Neuronal stem cell (in vitro differentiated cells): ENCODE measurements at regions not wholly inside any gene's neighbourhood (a gene's known extent, or its start where the extent isn't known, plus 50 kb on each side); places are given as distances from the start of the nearest gene placed in this dataset.

Experiments
- DNase-seq: peaks from one replicate; pipeline ENCODE4 v3.0.0-alpha.2; 2013; ENCODE audit warnings: low spot score
- H2AFZ ChIP-seq: one replicate; pipeline ENCODE4 v1.6.1; 2013; ENCODE audit warnings: mild to moderate bottlenecking, low read length, inconsistent platforms
- H2AK5ac ChIP-seq: 2 replicates; pipeline ENCODE4 v1.6.1; 2013; ENCODE audit warnings: low read depth, mild to moderate bottlenecking, inconsistent platforms, low read length, moderate library complexity, mixed read lengths
- H2BK120ac ChIP-seq: 2 replicates; pipeline ENCODE4 v1.6.1; 2013; ENCODE audit warnings: low read depth, mild to moderate bottlenecking, inconsistent platforms, low read length, moderate library complexity, mixed read lengths
- H2BK12ac ChIP-seq: one replicate; pipeline ENCODE4 v1.6.1; 2013; ENCODE audit warnings: low read length, inconsistent platforms
- H2BK15ac ChIP-seq: 2 replicates; pipeline ENCODE4 v1.6.1; 2013; ENCODE audit warnings: mild to moderate bottlenecking, low read length, inconsistent platforms, mixed read lengths
- H2BK5ac ChIP-seq: one replicate; pipeline ENCODE4 v1.6.1; 2013; ENCODE audit warnings: inconsistent platforms, mild to moderate bottlenecking, low read length, moderate library complexity
- H3K14ac ChIP-seq: one replicate; pipeline ENCODE4 v1.6.1; 2013; ENCODE audit warnings: low read length, inconsistent platforms
- H3K18ac ChIP-seq: 2 replicates; pipeline ENCODE4 v1.6.1; 2013; ENCODE audit warnings: low read length, inconsistent platforms
- H3K23ac ChIP-seq: 2 replicates; pipeline ENCODE4 v1.6.1; 2013; ENCODE audit warnings: low read depth, mild to moderate bottlenecking, mixed read lengths, low read length, inconsistent platforms; ENCODE audit not compliant: poor library complexity
- H3K27ac ChIP-seq: replicated peaks from 3 replicates; pipeline ENCODE4 v1.5.1; 2013; ENCODE audit warnings: low read length, inconsistent platforms
- H3K27me3 ChIP-seq, 3 experiments: 2 replicates each; pipeline ENCODE4 v1.6.1; 2013; ENCODE audit warnings: low read length in 3 of 3, mild to moderate bottlenecking in 2 of 3, inconsistent platforms in 1 of 3, low read depth in 1 of 3, mixed read lengths in 1 of 3, moderate library complexity in 1 of 3; ENCODE audit not compliant: control insufficient read depth in 3 of 3, insufficient read depth in 3 of 3
- H3K36me3 ChIP-seq, 2 donors: replicated peaks in 1 of 2; 2 replicates each; pipeline ENCODE4 v1.6.1; 2013; ENCODE audit warnings: low read length in 2 of 2; ENCODE audit not compliant: control insufficient read depth in 2 of 2, insufficient read depth in 2 of 2
- H3K4ac ChIP-seq: 2 replicates; pipeline ENCODE4 v1.6.1; 2013; ENCODE audit warnings: inconsistent platforms, mild to moderate bottlenecking, low read length, moderate library complexity
- H3K4me1 ChIP-seq, 2 donors: 1 replicate in 1 of 2; 2 replicates in 1 of 2; pipeline ENCODE4 v1.6.1; 2013; ENCODE audit warnings: low read length in 2 of 2, low read depth in 1 of 2; ENCODE audit not compliant: control insufficient read depth in 2 of 2, insufficient read depth in 1 of 2
- H3K4me2 ChIP-seq: one replicate; pipeline ENCODE4 v1.6.1; 2013; ENCODE audit warnings: mild to moderate bottlenecking, low read length, inconsistent platforms; ENCODE audit not compliant: insufficient read depth, poor library complexity, severe bottlenecking
- H3K4me3 ChIP-seq, 2 donors: 2 replicates each; pipeline ENCODE4 v1.5.1; 2013; ENCODE audit warnings: low read length in 2 of 2, mild to moderate bottlenecking in 2 of 2, inconsistent platforms in 1 of 2, moderate library complexity in 1 of 2
- H3K79me1 ChIP-seq: one replicate; pipeline ENCODE4 v1.6.1; 2013; ENCODE audit warnings: low read depth, mild to moderate bottlenecking, inconsistent platforms, low read length, moderate library complexity
- H3K9ac ChIP-seq: one replicate; pipeline ENCODE4 v1.6.1; 2013; ENCODE audit warnings: mild to moderate bottlenecking, low read depth, low read length, inconsistent platforms; ENCODE audit not compliant: poor library complexity
- H3K9me3 ChIP-seq, 2 donors: replicated peaks in 1 of 2; 2 replicates each; pipeline versions ENCODE3 to v1.6.1; 2013; ENCODE audit warnings: low read length in 2 of 2, mild to moderate bottlenecking in 2 of 2, inconsistent platforms in 1 of 2, low read depth in 1 of 2, mixed read lengths in 1 of 2, moderate library complexity in 1 of 2; ENCODE audit not compliant: control insufficient read depth in 2 of 2, insufficient read depth in 1 of 2
- H4K8ac ChIP-seq: one replicate; pipeline ENCODE4 v1.6.1; 2013; ENCODE audit warnings: low read depth, mild to moderate bottlenecking, inconsistent platforms, low read length, moderate library complexity
- H4K91ac ChIP-seq: one replicate; pipeline ENCODE4 v1.6.1; 2013; ENCODE audit warnings: low read length, low read depth, mild to moderate bottlenecking, inconsistent platforms; ENCODE audit not compliant: poor library complexity
- WGBS, 2 donors: extraction: QIAGEN DNeasy Blood & Tissue Kit; methylation state at CpG; one replicate each; pipeline ENCODE4 v1.1.7; 2013; ENCODE audit warnings: missing lambda C conversion rate in 2 of 2, mixed read lengths in 1 of 2; ENCODE audit not compliant: insufficient read length in 2 of 2, insufficient replicate concordance in 1 of 2; ENCODE audit errors: extremely low coverage in 2 of 2; 5-methylcytosine and 5-hydroxymethylcytosine counted together

DNA sequence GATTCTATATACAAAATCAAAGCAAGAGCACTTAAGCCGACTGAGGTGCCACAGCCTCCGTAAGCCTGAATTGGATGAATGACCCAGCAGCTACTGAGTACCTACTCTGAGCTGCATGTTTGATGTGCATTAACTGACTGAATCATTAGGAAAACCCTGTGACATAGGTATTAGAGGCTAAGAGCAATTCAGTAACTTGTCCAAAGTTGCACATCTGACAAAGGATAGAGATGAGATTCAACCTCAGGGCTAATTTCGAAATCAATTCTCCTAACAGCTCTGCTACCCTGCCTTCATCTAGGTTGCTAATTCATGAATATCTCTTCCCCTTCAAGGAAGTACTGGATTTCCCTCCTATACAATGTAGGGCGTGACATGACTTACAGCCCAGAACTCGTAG lies 89.1 kb upstream of the GLIS3 start:
- Histone ChIP-seq H2BK5ac (no peak overlapping the region), H3K36me3 (no peaks in the 10 kb centered on the region)

DNA sequence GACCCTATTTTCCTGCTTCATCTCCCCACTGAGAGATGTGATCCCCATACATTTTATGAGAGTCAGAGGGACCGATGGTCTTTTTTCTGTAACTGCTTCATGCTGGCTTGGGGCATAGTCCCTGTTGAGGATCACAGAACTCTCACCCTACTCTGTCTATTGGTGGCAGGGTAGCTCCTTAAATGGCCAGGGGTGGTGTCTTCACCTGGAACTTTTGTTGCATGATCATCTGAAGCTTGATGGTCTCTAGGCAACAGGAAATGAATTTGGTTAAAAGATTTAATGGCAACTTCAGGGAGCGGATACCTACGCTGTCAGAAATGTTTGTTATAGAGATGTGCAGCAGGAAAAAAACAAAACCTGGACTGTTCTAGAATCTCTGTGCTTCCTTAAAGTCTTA lies 87.0 kb upstream of the GLIS3 start:
- no peak overlapping the region for H3K23ac ChIP-seq

More for the DNA sequence above, 89.1 kb upstream of the GLIS3 start:
- H4K8ac ChIP-seq = no peak overlapping the region
- no peak overlapping the region for H3K23ac ChIP-seq
- no peak overlapping the region for H3K4me3 ChIP-seq
- no peak overlapping the region for H2AFZ ChIP-seq
- no peak overlapping the region for H2AK5ac ChIP-seq
- no peak overlapping the region for H3K4ac ChIP-seq
- H3K14ac ChIP-seq = no peak overlapping the region
- H2BK15ac ChIP-seq = no peak overlapping the region
- WGBS, 2 donors = no CpG with 5 or more reads among the region's 5 CpGs
- H3K27ac ChIP-seq = no peak overlapping the region
- no peak overlapping the region for H3K18ac ChIP-seq
- no peak overlapping the region for H3K4me2 ChIP-seq
- no peaks in the 10 kb centered on the region for H3K4me1 ChIP-seq
- no peak overlapping the region for H4K91ac ChIP-seq
- no peaks in the 10 kb centered on the region for H3K9me3 ChIP-seq
- H3K9ac ChIP-seq = no peak overlapping the region
- H2BK120ac ChIP-seq = no peak overlapping the region
- H3K79me1 ChIP-seq = no peaks in the 10 kb centered on the region
- no peak overlapping the region for H2BK12ac ChIP-seq
- no peak for DNase-seq
- H3K27me3 ChIP-seq = no peaks in the 10 kb centered on the region

DNA sequence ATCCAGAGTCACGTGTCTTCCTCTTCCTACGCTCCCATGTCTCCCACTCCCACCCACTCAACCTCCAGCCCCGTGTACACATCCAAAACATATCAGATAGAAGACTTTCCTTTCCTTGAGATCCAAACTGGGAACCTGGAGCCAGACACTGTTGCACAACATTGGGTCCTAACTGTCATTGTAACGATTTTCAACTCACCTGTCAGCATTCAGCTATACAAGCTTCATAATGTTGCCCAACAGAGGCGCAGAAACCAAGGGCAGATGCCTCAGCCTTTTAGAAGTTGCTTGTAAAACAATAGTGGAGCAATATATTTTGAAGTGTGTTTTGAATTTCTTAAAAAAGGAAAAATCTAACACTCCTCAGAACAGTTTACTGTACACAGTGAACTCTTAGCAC lies 84.9 kb upstream of the GLIS3 start:
- Histone ChIP-seq H2BK5ac (no peak overlapping the region), H3K23ac (no peak overlapping the region), H4K91ac (no peak overlapping the region), H3K14ac (no peak overlapping the region), H3K79me1 (no peaks in the 10 kb centered on the region), H3K18ac (no peak overlapping the region), H2AFZ (no peak overlapping the region), H3K4me3 (no peak overlapping the region), H3K27ac (no peak overlapping the region), H3K9me3 (no peaks in the 10 kb centered on the region), H2AK5ac (no peak overlapping the region), H2BK15ac (no peak overlapping the region), H3K4ac (no peak overlapping the region), H3K36me3 (no peaks in the 10 kb centered on the region), H3K9ac (no peak overlapping the region), H3K4me1 (no peaks in the 10 kb centered on the region), H2BK120ac (no peak overlapping the region), H3K27me3 (peaks cover 0 to 7% (median 0%) of the 10 kb centered on the region in 3 experiments), H4K8ac (no peak overlapping the region), H2BK12ac (no peak overlapping the region), H3K4me2 (no peak overlapping the region)
- WGBS, 2 donors = no CpG with 5 or more reads among the region's 5 CpGs
- DNase-seq = no peak

More for the DNA sequence above, 87.0 kb upstream of the GLIS3 start:
- Histone ChIP-seq H3K27ac (no peak overlapping the region), H3K4me3 (no peak overlapping the region), H2AK5ac (no peak overlapping the region), H4K91ac (no peak overlapping the region), H3K9ac (no peak overlapping the region), H3K14ac (no peak overlapping the region), H3K27me3 (peaks cover 0 to under 1% (median 0%) of the 10 kb centered on the region in 3 experiments), H3K4ac (no peak overlapping the region), H2BK15ac (no peak overlapping the region), H3K9me3 (no peaks in the 10 kb centered on the region), H3K4me2 (no peak overlapping the region), H3K18ac (no peak overlapping the region), H3K36me3 (no peaks in the 10 kb centered on the region), H4K8ac (no peak overlapping the region), H2BK12ac (no peak overlapping the region), H3K4me1 (no peaks in the 10 kb centered on the region), H2AFZ (no peak overlapping the region), H3K79me1 (no peaks in the 10 kb centered on the region), H2BK5ac (no peak overlapping the region), H2BK120ac (no peak overlapping the region)
- DNase-seq = no peak
- WGBS, 2 donors = no CpG with 5 or more reads among the region's 3 CpGs

DNA sequence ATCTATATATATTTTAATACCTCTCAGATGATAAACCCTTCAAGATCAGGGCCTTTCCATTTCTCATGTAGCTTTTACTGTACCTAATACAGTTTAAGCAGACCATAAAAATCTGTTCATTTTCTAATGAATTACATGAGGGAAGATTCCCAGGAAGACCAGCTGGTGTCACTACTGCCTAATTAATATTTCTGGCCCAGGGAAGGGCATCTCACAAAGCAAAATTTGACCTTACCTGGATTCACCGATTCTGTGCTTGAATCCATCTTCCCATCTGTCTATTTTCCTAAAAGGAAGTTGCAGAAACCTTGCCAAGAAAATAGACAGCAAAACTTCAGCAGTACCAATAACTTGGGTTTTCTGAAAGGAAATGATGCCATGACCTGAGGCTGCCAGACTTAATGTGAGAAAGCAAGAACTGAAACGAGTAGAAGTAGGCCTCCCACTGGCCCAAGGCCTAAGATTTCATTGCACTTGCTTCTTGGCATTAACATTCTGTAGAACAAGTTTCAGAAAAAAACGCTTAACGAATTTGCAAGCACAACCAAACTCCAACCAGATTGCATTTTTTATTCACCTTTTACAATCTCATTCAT lies 83.0 kb upstream of the GLIS3 start:
- Histone ChIP-seq H2AFZ (no peak overlapping the region), H3K4ac (no peak overlapping the region)
- DNase-seq = peak; percentile 24

More for the DNA sequence above, 83.0 kb upstream of the GLIS3 start:
- no peaks in the 10 kb centered on the region for H3K36me3 ChIP-seq
- H2BK5ac ChIP-seq = no peak overlapping the region
- peaks cover 0 to 7% (median 0%) of the 10 kb centered on the region in 3 experiments for H3K27me3 ChIP-seq
- H3K9ac ChIP-seq = no peak overlapping the region
- H2BK12ac ChIP-seq = no peak overlapping the region
- H4K91ac ChIP-seq = no peak overlapping the region
- no peaks in the 10 kb centered on the region for H3K9me3 ChIP-seq
- no CpG with 5 or more reads among the region's 4 CpGs for WGBS, 2 donors
- H2AK5ac ChIP-seq = no peak overlapping the region
- H3K27ac ChIP-seq = no peak overlapping the region
- no peak overlapping the region for H3K4me2 ChIP-seq
- H2BK15ac ChIP-seq = no peak overlapping the region
- H3K23ac ChIP-seq = no peak overlapping the region
- no peak overlapping the region for H3K4me3 ChIP-seq
- H4K8ac ChIP-seq = no peak overlapping the region
- H3K79me1 ChIP-seq = no peaks in the 10 kb centered on the region
- H3K14ac ChIP-seq = no peak overlapping the region
- H3K4me1 ChIP-seq = no peaks in the 10 kb centered on the region
- no peak overlapping the region for H2BK120ac ChIP-seq
- H3K18ac ChIP-seq = no peak overlapping the region
